Hypothalamus (tissue), 51 donors: ENCODE measurements at regions not wholly inside any gene's neighbourhood (a gene's known extent, or its start where the extent isn't known, plus 50 kb on each side); places are given as distances from the start of the nearest gene placed in this dataset.
"Not testable (repeated sequence)": the region's sequence is repeated elsewhere in the genome, so short reads cannot be mapped to it uniquely, and the experiment has no call there.

Experiments used
- DNase-seq, 51 donors: peaks; one replicate each; lab custom pipeline; 2025; lab: John Stamatoyannopoulos, UW

DNA sequence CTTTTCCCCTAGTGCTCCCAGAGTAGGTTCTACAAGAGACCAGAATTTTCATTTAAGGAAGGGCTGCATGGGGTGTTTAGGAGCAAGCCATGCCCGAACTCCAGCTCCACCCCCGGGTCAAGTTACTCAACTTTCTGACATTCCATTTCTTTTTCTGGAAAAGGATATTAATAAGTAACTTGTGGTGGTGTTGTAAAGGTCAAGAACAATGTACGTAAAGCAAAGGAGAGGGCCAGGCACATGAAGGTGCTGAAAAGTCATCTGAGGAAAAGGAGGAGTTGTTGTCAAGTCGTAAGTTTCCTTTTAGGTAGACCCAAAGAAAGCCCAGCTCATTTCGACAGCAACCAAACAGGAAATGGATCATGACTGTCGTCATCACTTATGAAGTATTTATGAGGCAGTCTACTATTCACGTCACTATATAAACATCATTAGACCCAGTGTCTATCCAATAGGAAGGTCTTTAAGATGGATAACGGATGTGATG lies 319.6 kb upstream of the IL12A start:
- DNase-seq = no peak

DNA sequence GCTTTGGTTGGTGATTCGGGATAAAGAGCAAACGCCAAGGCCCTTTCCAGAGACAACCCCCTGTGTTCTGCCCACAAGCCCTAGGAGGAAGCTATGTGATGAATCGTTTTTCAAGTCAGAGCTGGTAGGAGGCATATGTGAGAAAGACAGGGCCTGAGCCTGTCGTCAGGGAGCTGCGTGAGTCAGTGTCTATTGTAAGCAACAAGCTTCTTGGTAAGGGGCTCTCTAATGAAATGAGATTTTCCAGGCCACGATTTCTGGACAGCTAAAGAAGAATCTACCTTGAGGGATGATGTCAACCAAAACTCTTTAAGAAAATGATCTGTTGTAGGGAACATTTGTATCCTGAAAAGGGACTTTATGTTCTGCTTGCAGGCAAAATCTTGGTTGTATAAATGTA lies 318.9 kb upstream of the IL12A start:
- peak in 1 of 51 donors; percentile 15 for DNase-seq

DNA sequence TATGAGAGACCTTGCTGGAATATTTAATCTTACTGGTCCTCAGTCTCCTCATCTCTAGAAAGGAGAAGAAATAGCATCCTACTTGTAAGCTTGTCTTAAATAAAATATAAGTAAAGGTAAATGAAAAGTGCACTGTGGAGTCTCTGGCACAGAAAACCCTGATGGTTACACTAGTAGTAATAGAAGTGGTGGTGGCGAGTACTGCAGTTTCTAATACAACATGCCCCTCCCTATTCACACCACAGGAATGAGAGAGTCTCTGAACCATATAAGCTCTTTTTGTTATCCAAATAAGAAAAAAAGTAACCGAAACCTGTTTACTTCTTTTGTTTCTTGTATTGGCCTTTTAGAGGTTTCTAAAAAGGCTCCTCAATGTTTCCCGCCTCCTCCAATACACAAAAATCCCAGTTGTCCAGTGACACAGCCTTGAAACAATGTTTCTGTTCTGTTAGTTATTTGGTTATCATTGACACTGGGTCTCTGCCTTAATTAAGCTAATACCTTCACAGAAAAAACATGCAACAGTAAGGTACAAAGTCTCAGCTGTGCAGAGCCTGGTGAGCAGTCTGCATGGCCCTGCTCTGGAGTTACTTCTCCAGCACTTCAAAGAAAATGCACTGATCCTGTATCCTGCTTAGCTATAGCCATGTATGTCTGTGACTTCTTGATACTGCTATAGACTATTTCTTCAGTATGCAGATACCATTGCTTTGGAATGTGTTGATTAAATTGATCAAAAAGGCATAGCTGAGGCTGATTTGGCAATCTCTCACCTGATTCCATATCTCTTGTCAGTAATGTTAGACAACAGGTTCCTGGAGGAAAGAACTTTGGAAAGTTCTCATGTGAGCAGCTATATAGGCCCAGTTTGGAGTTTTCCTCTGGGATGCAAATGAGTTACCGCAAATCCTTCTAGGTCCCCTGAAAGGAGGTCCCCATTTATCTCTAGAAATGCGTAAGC lies 315.6 kb upstream of the IL12A start:
- no peak for DNase-seq

DNA sequence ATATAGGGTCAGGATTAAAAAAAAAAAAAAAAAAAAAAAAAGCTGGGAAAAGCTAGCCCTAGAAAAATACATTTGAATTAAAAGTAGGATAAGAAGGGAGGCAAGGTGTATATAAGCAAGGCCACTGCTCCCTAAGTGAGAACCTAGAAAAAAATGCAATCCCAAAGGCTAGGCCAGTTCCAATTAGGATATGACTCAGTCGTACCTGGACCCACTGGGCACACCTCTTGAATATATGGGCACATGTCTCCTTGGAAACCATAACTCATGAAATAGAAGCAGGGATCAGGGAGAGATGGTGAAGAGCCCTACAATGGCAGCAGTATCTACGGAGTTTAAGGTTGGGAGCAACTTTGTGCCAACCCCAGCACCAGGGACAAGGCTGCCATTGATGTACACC lies 314.1 kb upstream of the IL12A start:
- DNase-seq = no peak

DNA sequence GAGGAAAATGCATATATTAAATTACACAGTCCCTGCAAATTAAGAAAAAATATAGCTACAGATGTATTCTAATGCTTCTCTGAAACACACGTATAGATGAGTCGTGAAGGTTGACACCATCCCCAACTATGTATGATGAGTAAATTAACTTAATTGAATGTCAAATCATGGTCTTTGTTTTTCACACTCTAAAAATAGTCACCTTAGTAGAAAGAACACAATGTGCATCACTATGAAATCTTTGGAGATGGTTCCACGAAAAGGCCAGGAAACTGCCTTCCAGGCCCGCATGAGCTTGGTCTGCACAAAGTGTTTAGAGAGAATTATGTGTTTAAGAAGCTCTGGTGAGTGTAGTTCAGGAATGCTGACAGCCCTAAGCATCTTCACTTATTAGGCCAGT lies 313.4 kb upstream of the IL12A start:
- DNase-seq = no peak

DNA sequence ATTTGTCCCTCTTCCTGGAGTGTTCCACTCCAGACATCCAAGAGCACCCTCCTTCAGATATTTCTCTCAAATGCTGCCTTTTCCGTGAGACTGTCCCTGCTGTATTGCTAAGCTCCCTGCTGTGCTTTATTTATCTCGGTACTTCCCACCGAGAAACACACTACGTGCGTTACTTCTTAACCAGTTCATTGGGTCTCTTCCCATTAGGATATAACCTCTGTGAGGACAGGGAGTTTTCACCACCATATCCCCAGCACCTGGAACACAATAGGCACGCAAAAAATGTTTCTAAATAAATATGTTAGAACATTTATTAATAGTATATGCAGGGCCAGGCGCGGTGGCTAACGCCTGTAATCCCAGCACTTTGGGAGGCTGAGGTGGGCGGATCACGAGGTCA lies 308.7 kb upstream of the IL12A start:
- DNase-seq = no peak

DNA sequence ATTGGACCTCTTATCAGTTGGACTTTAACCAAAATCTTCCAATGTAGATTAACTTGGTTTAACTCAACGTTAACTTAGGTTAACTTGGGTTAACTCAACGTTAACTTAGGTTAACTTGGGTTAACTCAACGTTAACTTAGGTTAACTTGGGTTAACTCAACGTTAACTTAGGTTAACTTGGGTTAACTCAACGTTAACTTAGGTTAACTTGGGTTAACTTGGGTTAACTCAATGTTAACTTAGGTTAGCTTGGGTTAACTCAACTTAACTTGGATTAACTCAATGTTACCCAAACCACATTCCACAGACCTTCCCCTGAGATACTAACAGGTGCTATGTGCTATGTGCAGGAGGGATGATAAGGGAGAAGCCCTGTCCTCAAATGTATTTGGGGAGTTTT lies 306.9 kb upstream of the IL12A start:
- DNase-seq = not testable (repeated sequence)

DNA sequence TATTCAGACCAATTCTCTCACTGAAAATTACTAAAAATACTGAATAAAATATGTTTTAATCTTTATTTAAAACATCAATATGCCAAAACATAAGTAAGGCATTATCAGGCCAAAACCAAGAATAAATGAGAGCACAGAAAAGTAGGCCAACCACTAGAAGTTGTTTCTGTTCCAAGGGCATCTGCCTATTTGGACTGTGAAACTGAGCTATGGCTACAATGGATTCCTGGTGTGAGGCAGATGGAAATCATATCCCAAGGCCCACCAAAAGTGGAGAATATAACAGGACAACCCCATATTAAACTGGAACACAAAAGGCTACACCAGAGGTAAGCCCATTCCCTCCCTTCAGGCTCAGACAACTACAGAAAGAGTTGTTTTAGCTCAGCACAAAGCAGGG lies 302.8 kb upstream of the IL12A start:
- no peak for DNase-seq

DNA sequence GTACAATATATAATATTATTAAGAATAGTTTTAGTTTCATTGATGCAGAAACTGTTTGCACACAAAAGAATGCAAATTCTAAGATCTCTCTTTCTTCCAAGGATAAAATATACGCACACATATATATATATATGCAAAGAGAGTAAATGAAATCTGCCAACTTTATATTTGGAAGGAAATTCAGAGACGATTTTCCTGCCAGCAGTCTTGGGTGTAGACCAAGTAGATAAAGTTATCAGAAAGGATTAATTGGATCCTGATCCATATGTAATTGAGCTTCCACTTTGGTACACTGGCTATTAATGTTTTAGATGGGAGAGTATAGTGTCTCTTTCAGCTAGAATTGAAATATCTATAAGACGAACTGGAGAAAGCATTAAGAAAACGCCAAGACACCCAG lies 295.4 kb upstream of the IL12A start:
- DNase-seq = no peak

DNA sequence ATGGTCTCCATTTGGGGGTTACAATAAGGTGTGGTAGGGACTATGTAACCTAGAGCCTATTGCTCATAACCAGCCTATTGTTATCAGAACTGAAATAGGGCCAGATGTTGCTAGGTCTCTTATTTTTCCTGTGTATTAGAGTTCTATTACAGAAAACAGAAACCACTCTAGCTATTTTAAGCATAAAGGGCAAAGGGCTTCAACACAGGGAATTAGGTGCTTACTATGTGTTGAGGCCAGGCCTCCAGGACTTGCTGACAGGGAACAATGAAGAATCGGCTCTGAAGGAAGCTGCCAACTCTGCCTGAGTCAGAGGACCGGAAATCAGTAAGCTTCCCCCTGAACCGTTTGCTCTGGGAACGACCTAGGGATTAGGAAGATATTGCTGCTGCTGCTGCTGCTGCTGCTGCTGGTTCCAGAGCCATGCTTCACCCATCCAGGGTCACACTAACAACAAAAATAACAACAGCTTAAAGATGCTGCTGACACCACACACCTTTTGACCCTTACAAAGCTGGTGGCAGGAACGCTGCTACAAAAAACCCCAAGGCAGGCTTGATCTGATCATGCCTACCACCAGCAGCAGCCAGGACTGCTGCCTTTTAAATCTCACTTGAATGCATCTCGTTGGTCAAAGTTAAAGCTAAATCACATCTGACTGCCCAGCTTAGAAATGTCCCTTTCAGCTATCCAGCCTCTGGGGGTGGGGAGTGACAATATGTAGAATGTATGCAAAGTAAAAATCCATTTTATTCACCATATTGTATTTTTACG lies 276.9 kb upstream of the IL12A start:
- no peak for DNase-seq

DNA sequence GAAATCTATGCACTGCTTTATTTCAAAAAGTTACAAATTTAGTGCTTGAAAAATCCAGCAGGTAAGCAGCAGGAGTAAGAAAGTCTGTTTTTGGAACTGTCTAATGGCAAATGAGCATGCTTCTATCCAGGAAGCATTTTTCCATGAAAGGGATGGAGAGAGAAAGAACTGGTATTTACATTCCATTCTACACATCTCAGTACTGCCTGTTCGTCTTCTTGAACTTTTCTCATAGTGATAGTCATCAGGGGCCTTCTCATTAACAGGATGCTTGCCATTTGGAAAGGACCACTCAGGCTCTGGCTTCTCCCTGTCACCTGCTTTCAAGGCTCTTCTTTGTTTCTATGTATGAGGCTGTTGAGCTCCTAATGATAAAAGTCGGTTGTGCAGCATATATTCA lies 267.3 kb upstream of the IL12A start:
- no peak for DNase-seq

DNA sequence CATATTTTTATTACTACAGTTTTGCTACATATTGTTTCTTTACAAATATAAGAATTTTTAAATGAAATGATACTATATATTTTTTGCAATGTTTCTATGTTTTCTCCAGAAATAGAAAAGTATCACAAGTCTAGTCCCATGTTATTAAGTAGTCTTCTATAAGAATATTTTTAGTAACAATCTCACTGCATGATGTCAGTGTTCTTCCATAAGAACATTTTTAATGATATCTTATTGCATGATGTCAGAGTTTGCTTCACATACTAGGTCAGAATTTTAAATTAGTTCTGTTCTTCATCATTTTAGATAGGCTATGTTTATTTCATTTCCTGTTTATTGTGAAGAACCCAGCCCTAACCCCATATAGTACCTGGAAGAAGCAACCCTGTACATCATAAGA lies 265.3 kb upstream of the IL12A start:
- no peak for DNase-seq

DNA sequence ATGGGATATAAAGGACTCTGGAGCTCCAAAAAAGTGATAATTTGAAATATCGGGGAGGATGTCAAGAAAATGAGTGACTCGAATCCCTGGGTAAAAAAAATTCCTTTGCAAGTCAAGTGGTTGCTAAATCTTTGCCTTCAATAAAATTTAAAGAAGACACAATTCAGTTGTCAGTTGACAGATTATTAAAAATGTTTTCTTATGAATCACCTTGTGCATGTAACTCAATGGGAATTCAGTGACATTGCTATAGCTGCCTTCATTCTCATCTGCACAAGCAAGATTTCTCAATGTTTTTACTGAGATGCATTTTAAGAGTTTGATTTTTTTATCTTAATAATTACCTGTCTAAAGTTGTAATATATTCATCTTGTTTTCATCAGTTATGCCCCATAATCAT lies 264.0 kb upstream of the IL12A start:
- DNase-seq = no peak

DNA sequence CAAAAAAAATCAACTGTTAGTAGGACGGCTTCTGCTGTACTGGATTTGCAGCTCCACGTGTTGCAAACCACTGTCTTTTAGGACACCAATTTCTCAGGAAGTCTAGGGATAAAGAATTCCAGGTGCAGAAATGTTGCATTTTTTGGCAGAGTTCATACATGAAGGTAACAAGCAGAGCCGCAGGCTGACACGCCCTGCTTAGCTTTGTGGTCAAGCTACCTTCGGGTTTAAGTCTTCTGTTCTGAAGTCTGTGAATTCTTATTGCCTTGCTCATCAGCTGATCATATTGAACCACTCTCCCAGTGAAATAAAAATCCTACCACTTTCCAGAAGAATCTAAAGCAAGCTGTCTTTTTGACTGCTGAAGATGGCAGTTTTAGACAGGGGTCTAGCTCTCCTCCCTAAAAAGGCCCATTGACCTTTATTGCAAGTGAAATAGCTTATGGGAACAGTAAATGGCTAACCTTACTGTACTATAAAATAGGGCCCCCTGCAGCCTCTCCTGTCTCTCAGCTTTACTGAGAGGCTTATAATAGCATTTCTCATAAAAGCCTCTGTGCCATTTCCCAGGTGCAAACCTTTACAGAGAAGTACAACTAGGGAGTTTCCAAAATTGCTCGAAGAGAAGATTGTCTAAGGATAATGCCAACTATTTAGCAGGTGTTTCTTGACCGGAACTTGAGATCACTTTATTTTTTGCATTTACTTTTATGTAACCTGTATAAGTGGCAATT lies 262.2 kb upstream of the IL12A start:
- no peak for DNase-seq

DNA sequence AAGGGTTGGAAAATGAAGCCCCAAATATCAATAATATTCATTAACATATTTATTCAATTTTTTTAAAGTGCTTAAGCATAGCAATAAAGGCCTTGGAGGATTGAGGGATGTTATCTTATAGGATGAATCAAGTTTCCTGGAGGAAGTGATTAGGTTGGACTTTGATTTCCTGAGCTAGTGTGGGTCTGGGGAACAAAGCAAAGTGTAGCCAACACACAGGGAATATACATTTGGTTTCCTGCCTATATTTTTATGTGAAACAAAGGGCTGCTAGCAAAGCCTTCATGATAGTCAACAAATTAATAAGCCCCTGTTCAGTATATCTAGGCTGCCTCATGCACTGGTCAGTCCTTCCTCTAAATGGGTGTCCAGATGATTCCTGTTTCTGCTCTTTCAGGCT lies 261.1 kb upstream of the IL12A start:
- no peak for DNase-seq

DNA sequence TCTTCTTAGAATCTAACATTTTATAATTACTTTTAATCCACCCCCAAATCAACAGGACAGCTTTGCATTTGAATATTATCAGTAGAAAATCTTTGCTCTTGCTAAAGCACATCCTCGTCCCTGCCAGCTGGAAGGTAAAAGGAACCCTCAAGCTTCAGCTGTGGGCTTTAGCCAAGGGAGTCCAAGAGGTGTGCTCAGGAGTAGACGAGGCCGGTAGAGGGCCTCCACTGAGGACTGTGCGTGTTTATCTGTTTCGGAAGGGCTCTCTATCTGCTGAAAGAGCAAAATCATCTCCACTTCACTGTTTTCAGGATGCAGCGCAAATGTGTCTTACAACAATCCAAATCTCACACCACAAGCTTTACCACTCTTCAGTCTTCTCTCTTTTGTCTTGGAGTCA lies 257.4 kb upstream of the IL12A start:
- no peak for DNase-seq

DNA sequence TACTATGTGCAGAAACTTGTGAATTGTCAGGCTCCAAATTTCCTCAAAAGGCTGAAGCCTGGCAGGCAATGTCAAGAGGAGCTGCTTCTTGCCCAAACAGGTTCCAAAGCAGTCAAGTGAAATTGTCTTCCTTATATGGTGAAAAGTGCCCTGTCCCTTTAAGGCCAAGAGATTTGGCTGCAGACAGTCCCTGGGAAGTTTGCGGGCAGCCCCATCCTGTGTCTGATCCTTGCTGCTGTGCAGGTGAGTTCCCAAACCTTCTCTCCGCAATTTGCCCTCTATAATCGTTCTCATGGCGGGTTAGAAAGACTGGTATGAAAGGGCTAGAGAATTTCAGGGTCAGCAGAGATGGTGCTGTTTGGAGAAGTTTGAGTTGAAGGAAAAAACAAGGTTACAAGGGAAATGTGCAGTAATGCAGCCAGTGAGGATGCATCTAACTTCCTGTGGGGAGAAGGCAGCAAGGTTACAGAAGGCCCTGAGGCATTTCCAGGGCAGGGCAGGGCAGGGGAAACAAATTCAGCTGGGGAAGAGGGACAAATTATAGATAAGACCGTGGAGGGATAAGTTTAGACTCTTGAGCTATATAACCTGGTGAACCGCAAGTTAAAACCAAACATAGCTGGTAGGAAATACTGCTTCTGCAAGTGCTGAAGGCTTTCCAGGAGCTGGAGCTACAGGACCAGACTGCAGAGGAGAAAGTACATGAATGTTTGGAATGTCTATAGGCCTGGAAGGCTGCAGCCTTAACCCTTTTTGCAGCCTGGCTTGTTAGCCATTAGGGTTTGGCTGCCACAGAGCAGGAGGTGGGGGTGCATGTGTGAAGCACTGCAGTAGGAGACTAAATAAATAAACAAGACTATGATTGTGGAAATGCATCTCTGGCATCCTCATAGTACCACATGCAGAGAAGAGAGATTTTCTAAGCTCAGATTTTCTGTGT lies 256.2 kb upstream of the IL12A start:
- no peak for DNase-seq

DNA sequence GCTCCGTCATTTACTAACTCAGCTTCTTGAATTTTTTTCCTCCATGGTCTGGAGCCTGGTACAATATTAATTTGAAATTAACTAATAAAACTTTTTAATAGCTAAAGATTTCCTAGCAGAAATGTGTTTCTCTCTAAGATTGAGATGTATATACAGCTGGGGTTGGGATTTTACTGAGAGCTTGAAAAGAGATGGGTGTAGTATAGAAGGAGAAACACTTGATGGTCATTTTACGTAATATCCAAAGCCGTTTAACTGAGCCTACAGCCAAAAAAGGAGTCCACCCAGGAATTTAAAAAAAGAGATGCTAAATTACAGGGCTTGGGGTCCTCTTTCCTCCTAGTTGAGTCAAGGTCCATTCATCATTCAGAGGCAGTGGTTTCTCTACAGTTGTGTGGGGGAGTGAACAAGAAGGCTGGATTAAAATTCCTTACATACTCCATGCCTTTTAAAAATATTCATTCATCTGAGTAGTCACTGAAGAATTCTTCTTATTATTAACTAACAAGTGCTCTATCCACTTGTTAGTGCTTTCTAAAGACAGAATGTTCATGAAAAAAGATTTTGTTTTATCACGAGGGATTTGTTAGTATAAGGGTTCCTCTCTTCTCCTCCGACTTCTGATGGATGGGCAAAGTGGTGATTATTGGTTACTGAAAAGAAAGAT lies 255.3 kb upstream of the IL12A start:
- no peak for DNase-seq

DNA sequence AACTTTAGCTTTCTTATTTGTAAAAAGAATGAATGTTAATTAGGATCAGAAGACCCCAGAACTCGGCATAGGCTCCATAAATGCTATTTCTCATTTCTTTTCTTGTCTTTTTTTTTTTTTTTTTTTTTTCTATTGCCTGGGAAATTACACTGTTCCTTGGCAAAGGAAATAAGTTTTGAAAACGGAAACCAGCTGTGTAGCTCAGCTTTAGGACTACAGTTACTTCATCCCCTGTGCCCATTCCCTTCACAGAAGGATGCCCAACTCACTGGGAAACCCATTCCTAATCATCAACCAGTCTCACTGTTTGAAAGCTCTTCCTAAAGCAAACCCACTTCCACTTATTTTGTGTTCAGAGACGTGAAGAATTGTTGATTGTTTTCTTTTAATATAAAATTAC lies 254.0 kb upstream of the IL12A start:
- DNase-seq = no peak
